K562 (cell line): ENCODE measurements at regions not wholly inside any gene's neighbourhood (a gene's known extent, or its start where the extent isn't known, plus 50 kb on each side); places are given as distances from the start of the nearest gene placed in this dataset.
A peak's percentile ranks its signal among the peaks of the same experiment; 100 is the strongest.

ENCODE experiments used
- ATAC-seq: fragments of 200-7000 bp; cut with Tn5 transposase; 3 replicates; pipeline ENCODE4 v1.9.1; 2020; ENCODE audit warnings: moderate library complexity
- BruUV-seq: library from RNA; stranded (reverse); fragments of 400-500 nt; replicated peaks from 2 replicates; lab custom pipeline; 2021; lab: Mats Ljungman, UMichigan
- CTCF ChIA-PET: fragments of 300-600 bp; formaldehyde crosslinking; extraction: SDS; loops from one replicate; lab custom pipeline; 2021; ENCODE audit warnings: low intra/inter-chr PET ratio; lab: Yijun Ruan, JAX
- POLR2A ChIA-PET: fragments of 300-600, 350-650 bp; sonication (Branson Sonifier 250); formaldehyde crosslinking; extraction: SDS; loops from one replicate; lab custom pipeline; 2021; ENCODE audit warnings: antibody characterized with exemption, inconsistent platforms; lab: Yijun Ruan, JAX
- DNase-seq, 4 experiments: peaks; one replicate each; pipeline versions ENCODE4 v3.0.0 to v3.0.0-alpha.2; 2011 to 2018; ENCODE audit warnings: low spot score in 3 of 4, mixed read lengths in 3 of 4; ENCODE audit errors: extremely low read depth in 1 of 4
- FAIRE-seq: peaks from 2 replicates; lab custom pipeline; 2011; peaks lifted over from hg19 to GRCh38; lab: Jason Lieb, UNC
- H2AFZ ChIP-seq: 2 replicates; pipeline ENCODE4 v1.6.0; 2011; ENCODE audit warnings: low read depth, low read length, control low read depth, inconsistent platforms
- H3K27ac ChIP-seq: fragments of 200-600 bp; 3 replicates; pipeline ENCODE4 v1.8.0; 2011; ENCODE audit warnings: low read depth, mild to moderate bottlenecking, control low read depth, inconsistent platforms, low read length, moderate library complexity, mixed read lengths; ENCODE audit errors: extremely low read depth
- H3K27me3 ChIP-seq, 2 experiments: fragments of 300-600 bp in 1 of 2; 2 replicates in 1 of 2; 3 replicates in 1 of 2; pipeline versions ENCODE4 v1.6.0 to v1.8.0; 2011; ENCODE audit warnings: inconsistent platforms in 2 of 2, low read length in 2 of 2, mild to moderate bottlenecking in 1 of 2, mixed read lengths in 1 of 2, moderate library complexity in 1 of 2; ENCODE audit not compliant: control insufficient read depth in 2 of 2, insufficient read depth in 2 of 2
- H3K36me3 ChIP-seq: fragments of 300-600 bp; 3 replicates; pipeline ENCODE4 v1.8.0; 2011; ENCODE audit warnings: mild to moderate bottlenecking, low read length, inconsistent platforms; ENCODE audit not compliant: control insufficient read depth, insufficient read depth
- H3K4me1 ChIP-seq, 2 experiments: fragments of 200-600 bp in 1 of 2; replicated peaks in 1 of 2; 2 replicates in 1 of 2; 3 replicates in 1 of 2; pipeline versions ENCODE4 v1.5.1 to v1.8.0; 2011; ENCODE audit warnings: inconsistent platforms in 2 of 2, low read length in 2 of 2, mild to moderate bottlenecking in 1 of 2, mixed read lengths in 1 of 2, moderate library complexity in 1 of 2; ENCODE audit not compliant: control insufficient read depth in 2 of 2, insufficient read depth in 2 of 2
- H3K4me2 ChIP-seq: 2 replicates; pipeline ENCODE4 v1.6.1; 2011; ENCODE audit warnings: low read length, control low read depth, inconsistent platforms, mixed read lengths; ENCODE audit not compliant: insufficient read depth
- H3K4me3 ChIP-seq: fragments of 200-600 bp; sonication (generic), shearing (Covaris generic); 2 replicates; pipeline ENCODE4 v1.5.1; 2016; ENCODE audit warnings: control low read depth, inconsistent platforms
- H3K79me2 ChIP-seq: fragments of 200-600 bp; 3 replicates; pipeline ENCODE4 v1.8.0; 2011; ENCODE audit warnings: low read length, inconsistent platforms; ENCODE audit not compliant: control insufficient read depth, insufficient read depth
- H3K9ac ChIP-seq, 2 experiments: 2 replicates each; pipeline versions ENCODE4 v1.6.0 to v1.6.1; 2011; ENCODE audit warnings: low read depth in 2 of 2, low read length in 2 of 2, control low read depth in 1 of 2, inconsistent platforms in 1 of 2, mild to moderate bottlenecking in 1 of 2, mixed read lengths in 1 of 2; ENCODE audit not compliant: insufficient read depth in 1 of 2
- H3K9me1 ChIP-seq: one replicate; pipeline ENCODE4 v1.6.0; 2011; ENCODE audit warnings: inconsistent platforms, mild to moderate bottlenecking, low read length, moderate library complexity; ENCODE audit not compliant: control insufficient read depth, insufficient read depth
- H3K9me3 ChIP-seq: replicated peaks from 2 replicates; pipeline ENCODE4 v1.5.1; 2011; ENCODE audit warnings: low read depth, low read length, inconsistent platforms; ENCODE audit not compliant: control insufficient read depth, insufficient read depth
- H4K20me1 ChIP-seq: replicated peaks from 2 replicates; pipeline ENCODE4 v1.6.1; 2011; ENCODE audit warnings: low read length, inconsistent platforms, mixed read lengths; ENCODE audit not compliant: control insufficient read depth, insufficient read depth
- PKNOX1 ChIP-seq: fragments of 450-650 bp; IDR thresholded peaks from 2 replicates; pipeline ENCODE4 v1.6.1; 2016
- ZNF184 ChIP-seq: sonication (generic); formaldehyde crosslinking; IDR thresholded peaks from 2 replicates; pipeline ENCODE4 v1.5.0; 2020; ENCODE audit warnings: missing genetic modification reagents
- WGBS: fragments of 100-300 bp; shearing (Covaris generic); methylation state at CpG from one replicate; pipeline ENCODE4 v1.1.6; 2016; ENCODE audit warnings: low coverage, mixed read lengths; ENCODE audit not compliant: insufficient coverage; ENCODE audit errors: missing lambda C conversion rate; 5-methylcytosine and 5-hydroxymethylcytosine counted together
- in situ Hi-C: fragments of 300-500 bp; cut with MboI; formaldehyde crosslinking; loops from 4 replicates; pipeline ENCODE4 v1.15.0; 2018; ENCODE audit warnings: inconsistent platforms, mixed read lengths
- intact Hi-C: fragments of 100-400 bp; cut with micrococcal nuclease; formaldehyde crosslinking; loops from 2 replicates; pipeline ENCODE4 v1.14.2; 2022
- TF ChIP-seq, protein P1 (sequence below), 2 experiments: IDR thresholded peaks in 1 of 2; conservative IDR thresholded peaks in 1 of 2; 2 replicates each; pipeline ENCODE4 v1.6.1; 2016; ENCODE audit warnings: low read depth in 2 of 2, mild to moderate bottlenecking in 1 of 2, missing compliant biosample characterization in 1 of 2, missing genetic modification characterization in 1 of 2, moderate library complexity in 1 of 2

- Histone ChIP-seq H3K9me3 (no peaks in the 10 kb centered on the region), H3K79me2 (peaks cover 73% of the 10 kb centered on the region), H3K36me3 (peaks cover 23% of the 10 kb centered on the region; the same call in 2 of the 3 replicates), H3K27me3 (no peaks in the 10 kb centered on the region), H3K9me1 (no peaks in the 10 kb centered on the region), H4K20me1 (peaks cover 3% of the 10 kb centered on the region; the same call in 1 of the 2 replicates), H2AFZ (no peak overlapping the region), H3K4me3 (no peak overlapping the region), H3K27ac (no peak overlapping the region), H3K4me2 (peak overlapping the region; percentile 38), H3K9ac (peak overlapping the region in 1 of 2 experiments; percentile 35; a peak in 1 of 4 replicates), H3K4me1 (peaks cover 0 to 8% of the 10 kb centered on the region in 2 experiments; a peak in 3 of 5 replicates)
- ChIA-PET CTCF (no interaction called here), POLR2A (interaction anchor here (0.6 kb wide), 1 partner anchor 298 kb away, joined by 3 read pairs; no protein-coding TSS in a partner anchor)
- no TSS peak for BruUV-seq
- in situ Hi-C loops (loop anchor here (10.0 kb wide), 2 partner anchors 227 to 883 kb away; no protein-coding TSS in a partner anchor), intact Hi-C loops (no loop called here)
- FAIRE-seq, result no peak
- TF ChIP-seq ZNF184 (CRISPR knock-in tag) (no peak), PKNOX1 (peak; percentile 91)
- TF ChIP-seq, protein P1, sequence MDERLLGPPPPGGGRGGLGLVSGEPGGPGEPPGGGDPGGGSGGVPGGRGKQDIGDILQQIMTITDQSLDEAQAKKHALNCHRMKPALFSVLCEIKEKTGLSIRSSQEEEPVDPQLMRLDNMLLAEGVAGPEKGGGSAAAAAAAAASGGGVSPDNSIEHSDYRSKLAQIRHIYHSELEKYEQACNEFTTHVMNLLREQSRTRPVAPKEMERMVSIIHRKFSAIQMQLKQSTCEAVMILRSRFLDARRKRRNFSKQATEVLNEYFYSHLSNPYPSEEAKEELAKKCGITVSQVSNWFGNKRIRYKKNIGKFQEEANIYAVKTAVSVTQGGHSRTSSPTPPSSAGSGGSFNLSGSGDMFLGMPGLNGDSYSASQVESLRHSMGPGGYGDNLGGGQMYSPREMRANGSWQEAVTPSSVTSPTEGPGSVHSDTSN (CRISPR knock-in tag; IDR thresholded peaks at IDR 0.05; ENCODE audit: low read depth), result 0 out of 2 replicates have a peak, but pooled peaks have one; percentile 13
- TF ChIP-seq, protein P1 (tag; conservative IDR thresholded peaks at IDR 0.05; ENCODE audit: low read depth), result peak; percentile 40; the same call in 1 of the 2 replicates
- 48% methylated on average over 9 of the region's 10 CpGs for WGBS
- DNase-seq, result no peak
- ATAC-seq, result 0 out of 3 replicates have a peak, but pooled peaks have one; percentile 17
Measured at GRCh38 chr22:25452116-25452700, 112.3 kb upstream of the GRK3 start.
